Esophagus squamous epithelium (tissue), 4 donors: ENCODE measurements at regions not wholly inside any gene's neighbourhood (a gene's known extent, or its start where the extent isn't known, plus 50 kb on each side); places are given as distances from the start of the nearest gene placed in this dataset.

Source experiments
- CTCF ChIP-seq, 6 experiments: fragments of 450-650 bp in 4 of 6; fragments of 200-600 bp in 2 of 6; sonication (generic) in 2 of 6; IDR thresholded peaks; one replicate each; pipeline ENCODE4 v1.5.1; 2016 to 2019; ENCODE audit warnings: antibody characterized with exemption in 6 of 6, mild to moderate bottlenecking in 4 of 6, moderate library complexity in 4 of 6
- POLR2A ChIP-seq, 4 donors: fragments of 450-650 bp; IDR thresholded peaks; one replicate each; pipeline ENCODE4 v1.6.1; 2017; ENCODE audit warnings: antibody characterized with exemption in 4 of 4, mild to moderate bottlenecking in 4 of 4, moderate library complexity in 3 of 4

GRCh38 chr16:64513871-64514270, 608.0 kb downstream of the CDH11 start:
- TF ChIP-seq POLR2A (IDR thresholded peaks at IDR 0.05) (no peak), CTCF (IDR thresholded peaks at IDR 0.05) (no peak)
